Neural progenitor cell (in vitro differentiated cells): ENCODE measurements at regions not wholly inside any gene's neighbourhood (a gene's known extent, or its start where the extent isn't known, plus 50 kb on each side); places are given as distances from the start of the nearest gene placed in this dataset.
"Not testable (repeated sequence)": the region's sequence is repeated elsewhere in the genome, so short reads cannot be mapped to it uniquely, and the experiment has no call there.

Experiments
- DNase-seq: peaks from one replicate; pipeline ENCODE4 v3.0.0-alpha.2; 2016; ENCODE audit warnings: low spot score
- H2AFZ ChIP-seq: fragments of 200-600 bp; sonication (generic); replicated peaks from 2 replicates; pipeline ENCODE4 v1.6.1; 2016; ENCODE audit warnings: antibody characterized with exemption
- H3F3A ChIP-seq: fragments of 200-600 bp; sonication (generic); 2 replicates; pipeline ENCODE4 v1.6.1; 2016; ENCODE audit warnings: antibody characterized with exemption, low read depth
- H3K27ac ChIP-seq: fragments of 200-600 bp; sonication (generic); 2 replicates; pipeline ENCODE4 v1.5.1; 2016; ENCODE audit warnings: mild to moderate bottlenecking
- H3K27me3 ChIP-seq: fragments of 200-600 bp; sonication (generic); 2 replicates; pipeline ENCODE4 v1.6.1; 2016; ENCODE audit warnings: mild to moderate bottlenecking, moderate library complexity
- H3K36me3 ChIP-seq: fragments of 200-600 bp; sonication (generic); 2 replicates; pipeline ENCODE4 v1.5.1; 2016
- H3K4me1 ChIP-seq: fragments of 200-600 bp; sonication (generic); 2 replicates; pipeline ENCODE4 v1.6.1; 2016; ENCODE audit warnings: mixed run types
- H3K4me2 ChIP-seq: fragments of 200-600 bp; sonication (generic); 2 replicates; pipeline ENCODE4 v1.6.1; 2016
- H3K4me3 ChIP-seq: fragments of 200-600 bp; sonication (generic); 2 replicates; pipeline ENCODE4 v1.5.1; 2016
- H3K79me2 ChIP-seq: fragments of 200-600 bp; sonication (generic); 2 replicates; pipeline ENCODE4 v1.6.1; 2016; ENCODE audit warnings: low read depth
- H3K9ac ChIP-seq: fragments of 200-600 bp; sonication (generic); 2 replicates; pipeline ENCODE4 v1.6.1; 2016
- H3K9me3 ChIP-seq: fragments of 200-600 bp; sonication (generic); 2 replicates; pipeline ENCODE4 v1.5.1; 2016; ENCODE audit warnings: low read depth
- H4K20me1 ChIP-seq: fragments of 200-600 bp; sonication (generic); 2 replicates; pipeline ENCODE4 v1.6.1; 2016; ENCODE audit warnings: low read depth
- H3K27ac Mint-ChIP-seq: 3 replicates; pipeline ENCODE4 v1.8.0; 2021; ENCODE audit warnings: mixed read lengths
- H3K27me3 Mint-ChIP-seq: 2 replicates; pipeline ENCODE4 v1.8.0; 2022; ENCODE audit warnings: low read depth, mild to moderate bottlenecking, inconsistent platforms, moderate library complexity, mixed read lengths; ENCODE audit not compliant: insufficient read depth
- H3K36me3 Mint-ChIP-seq: 3 replicates; pipeline ENCODE4 v1.8.0; 2021; ENCODE audit warnings: mixed read lengths
- H3K4me1 Mint-ChIP-seq: 3 replicates; pipeline ENCODE4 v1.8.0; 2021; ENCODE audit warnings: mixed read lengths
- H3K4me3 Mint-ChIP-seq: 3 replicates; pipeline ENCODE4 v1.8.0; 2021; ENCODE audit warnings: mild to moderate bottlenecking, moderate library complexity, mixed read lengths
- H3K9me3 Mint-ChIP-seq: 3 replicates; pipeline ENCODE4 v1.8.0; 2020; ENCODE audit warnings: mixed read lengths
- EZH2 ChIP-seq: fragments of 200-600 bp; sonication (generic); IDR thresholded peaks from 2 replicates; pipeline ENCODE4 v1.6.1; 2017; ENCODE audit warnings: antibody characterized with exemption, mild to moderate bottlenecking, moderate library complexity
- EZH2phosphoT487 ChIP-seq: fragments of 200-600 bp; sonication (generic); IDR thresholded peaks from 2 replicates; pipeline ENCODE4 v1.6.1; 2017; ENCODE audit warnings: antibody characterized with exemption
- TF ChIP-seq, protein P1 (sequence below): fragments of 200-600 bp; sonication (generic); IDR thresholded peaks from 2 replicates; pipeline ENCODE4 v1.5.1; 2017; ENCODE audit warnings: antibody characterized with exemption, mild to moderate bottlenecking

DNA sequence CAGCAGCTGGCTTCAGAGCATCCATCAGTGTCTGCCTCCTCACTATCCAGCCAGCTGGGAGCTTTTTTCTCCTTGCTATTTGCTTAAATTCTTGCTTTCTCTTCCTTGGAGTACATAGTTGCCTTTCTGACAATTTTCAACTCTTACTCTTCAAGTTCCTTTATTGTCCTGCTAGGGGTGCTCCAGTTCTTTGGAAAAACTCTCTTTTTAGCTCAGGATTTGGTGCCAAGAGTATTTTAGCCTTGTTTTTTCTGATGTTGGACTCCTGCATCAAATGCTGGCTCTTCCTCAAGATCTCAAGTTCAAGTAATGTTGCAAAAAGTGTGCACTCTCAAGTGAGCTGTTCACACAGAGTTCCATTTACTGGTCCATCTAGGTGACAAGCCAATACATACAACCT is 126.4 kb downstream of the KDR start:
- no peaks in the 10 kb centered on the region for H4K20me1 ChIP-seq
- no peaks in the 10 kb centered on the region for H3K9me3 ChIP-seq
- Mint-ChIP-seq H3K27me3 (no peaks in the 10 kb centered on the region), H3K36me3 (no peaks in the 10 kb centered on the region), H3K4me1 (no peaks in the 10 kb centered on the region), H3K4me3 (no peak overlapping the region), H3K27ac (no peak overlapping the region), H3K9me3 (no peaks in the 10 kb centered on the region)
- H3K4me3 ChIP-seq, result no peak overlapping the region
- TF ChIP-seq EZH2phosphoT487, result no peak
- no peak for TF ChIP-seq EZH2
- TF ChIP-seq, protein P1, sequence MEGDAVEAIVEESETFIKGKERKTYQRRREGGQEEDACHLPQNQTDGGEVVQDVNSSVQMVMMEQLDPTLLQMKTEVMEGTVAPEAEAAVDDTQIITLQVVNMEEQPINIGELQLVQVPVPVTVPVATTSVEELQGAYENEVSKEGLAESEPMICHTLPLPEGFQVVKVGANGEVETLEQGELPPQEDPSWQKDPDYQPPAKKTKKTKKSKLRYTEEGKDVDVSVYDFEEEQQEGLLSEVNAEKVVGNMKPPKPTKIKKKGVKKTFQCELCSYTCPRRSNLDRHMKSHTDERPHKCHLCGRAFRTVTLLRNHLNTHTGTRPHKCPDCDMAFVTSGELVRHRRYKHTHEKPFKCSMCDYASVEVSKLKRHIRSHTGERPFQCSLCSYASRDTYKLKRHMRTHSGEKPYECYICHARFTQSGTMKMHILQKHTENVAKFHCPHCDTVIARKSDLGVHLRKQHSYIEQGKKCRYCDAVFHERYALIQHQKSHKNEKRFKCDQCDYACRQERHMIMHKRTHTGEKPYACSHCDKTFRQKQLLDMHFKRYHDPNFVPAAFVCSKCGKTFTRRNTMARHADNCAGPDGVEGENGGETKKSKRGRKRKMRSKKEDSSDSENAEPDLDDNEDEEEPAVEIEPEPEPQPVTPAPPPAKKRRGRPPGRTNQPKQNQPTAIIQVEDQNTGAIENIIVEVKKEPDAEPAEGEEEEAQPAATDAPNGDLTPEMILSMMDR, result peak; percentile 49
- H3K27me3 ChIP-seq, result no peaks in the 10 kb centered on the region
- H2AFZ ChIP-seq, result no peak overlapping the region
- no peaks in the 10 kb centered on the region for H3K79me2 ChIP-seq
- no peak overlapping the region for H3K4me2 ChIP-seq
- peak; percentile 24 for DNase-seq
- no peak overlapping the region for H3K9ac ChIP-seq
- H3F3A ChIP-seq, result no peaks in the 10 kb centered on the region
- no peak overlapping the region for H3K27ac ChIP-seq
- H3K36me3 ChIP-seq, result no peaks in the 10 kb centered on the region
- H3K4me1 ChIP-seq, result no peaks in the 10 kb centered on the region

DNA sequence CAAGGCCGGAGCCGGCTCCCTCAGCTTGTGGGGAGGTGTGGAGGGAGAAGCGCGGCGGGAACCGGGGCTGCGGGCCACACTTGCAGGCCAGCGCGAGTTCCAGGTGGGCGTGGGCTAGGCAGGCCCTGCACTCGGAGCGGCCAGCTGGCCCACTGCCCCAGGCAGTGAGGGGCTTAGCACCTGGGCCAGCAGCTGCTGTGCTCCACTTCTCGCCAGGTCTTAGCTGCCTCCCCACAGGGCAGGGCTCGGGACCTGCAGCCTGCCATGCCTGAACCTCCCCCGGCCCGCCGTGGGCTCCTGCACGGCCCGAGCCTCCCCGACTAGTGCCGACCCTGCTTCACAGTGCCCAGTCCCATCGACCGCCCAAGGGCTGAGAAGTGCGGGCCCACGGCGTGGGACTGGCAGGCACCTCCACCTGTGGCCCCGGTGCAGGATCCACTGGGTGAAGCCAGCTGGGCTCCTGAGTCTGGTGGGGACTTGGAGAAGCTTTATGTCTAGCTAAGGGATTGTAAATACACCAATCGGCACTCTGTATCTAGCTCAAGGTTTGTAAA is 131.8 kb downstream of the KDR start:
- H3K4me3 Mint-ChIP-seq, H3K9me3 ChIP-seq, H3K27ac ChIP-seq, H3K9me3 Mint-ChIP-seq, DNase-seq, H2AFZ ChIP-seq, H3K4me1 Mint-ChIP-seq, H3F3A ChIP-seq, H3K36me3 ChIP-seq, H3K4me1 ChIP-seq, H3K4me3 ChIP-seq, H3K9ac ChIP-seq, H3K4me2 ChIP-seq, H3K36me3 Mint-ChIP-seq, H4K20me1 ChIP-seq, H3K27ac Mint-ChIP-seq, H3K27me3 Mint-ChIP-seq, H3K79me2 ChIP-seq, H3K27me3 ChIP-seq: not testable (repeated sequence)

DNA sequence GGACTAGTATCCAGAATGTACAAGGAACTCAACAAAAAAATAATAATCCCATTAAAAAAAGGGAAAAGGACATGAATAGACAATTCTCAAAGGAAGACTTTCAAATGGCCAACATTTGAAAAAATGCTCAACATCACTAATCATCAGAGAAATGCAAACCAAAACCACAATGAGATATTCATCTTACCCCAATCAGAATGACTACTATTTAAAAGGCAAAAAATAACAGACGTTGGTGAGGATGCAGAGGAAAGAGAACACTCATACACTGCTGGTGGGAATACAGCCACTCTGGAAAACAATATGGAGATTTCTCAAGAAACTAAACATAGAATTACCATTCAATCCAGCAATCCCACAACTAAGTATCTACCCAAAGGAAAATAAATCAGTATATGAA is 133.1 kb downstream of the KDR start:
- Histone ChIP-seq H2AFZ (no peak overlapping the region), H3K4me3 (no peak overlapping the region), H3K9ac (no peak overlapping the region), H3K4me2 (no peak overlapping the region), H3F3A (no peaks in the 10 kb centered on the region), H3K27me3 (no peaks in the 10 kb centered on the region), H3K27ac (no peak overlapping the region), H3K36me3 (no peaks in the 10 kb centered on the region), H4K20me1 (no peaks in the 10 kb centered on the region), H3K79me2 (no peaks in the 10 kb centered on the region), H3K4me1 (no peaks in the 10 kb centered on the region), H3K9me3 (peaks cover 8% of the 10 kb centered on the region)
- no peaks in the 10 kb centered on the region for H3K27me3 Mint-ChIP-seq
- no peak overlapping the region for H3K4me3 Mint-ChIP-seq
- no peak overlapping the region for H3K27ac Mint-ChIP-seq
- H3K36me3 Mint-ChIP-seq, result no peaks in the 10 kb centered on the region
- no peak for DNase-seq
- no peaks in the 10 kb centered on the region for H3K4me1 Mint-ChIP-seq
- H3K9me3 Mint-ChIP-seq, result peaks cover 17% of the 10 kb centered on the region
- TF ChIP-seq EZH2, result no peak
- no peak for TF ChIP-seq EZH2phosphoT487

DNA sequence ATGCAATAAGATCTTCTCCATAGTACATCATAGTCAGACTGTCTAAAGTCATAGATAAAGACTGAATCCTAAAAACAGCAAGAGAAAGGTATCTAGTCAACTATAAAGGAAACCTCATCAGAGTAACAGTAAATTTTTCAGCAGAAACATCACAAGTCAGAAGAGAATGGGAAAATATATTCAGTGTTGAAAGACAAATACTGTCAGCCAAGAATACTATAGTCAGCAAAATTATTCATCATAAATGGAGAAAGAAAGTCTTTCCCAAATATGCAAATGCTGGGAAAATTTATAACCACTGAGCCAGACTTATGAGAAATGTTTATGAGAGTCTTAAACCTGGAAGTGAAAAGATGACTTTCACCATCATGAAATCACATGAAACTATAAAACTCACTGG is 136.7 kb downstream of the KDR start:
- H3K4me1 ChIP-seq, result peaks cover 8% of the 10 kb centered on the region
- H3K4me3 Mint-ChIP-seq, result no peak overlapping the region
- no peak overlapping the region for H3K4me2 ChIP-seq
- H3K36me3 ChIP-seq, result no peaks in the 10 kb centered on the region
- H3K27me3 ChIP-seq, result no peaks in the 10 kb centered on the region
- peaks cover 2% of the 10 kb centered on the region for H3K36me3 Mint-ChIP-seq
- no peak overlapping the region for H3K27ac ChIP-seq
- H3K9ac ChIP-seq, result no peak overlapping the region
- H3K9me3 ChIP-seq, result peaks cover 8% of the 10 kb centered on the region
- peaks cover 15% of the 10 kb centered on the region for H3F3A ChIP-seq
- H2AFZ ChIP-seq, result no peak overlapping the region
- TF ChIP-seq, protein P1, result no peak
- TF ChIP-seq EZH2 (no peak), EZH2phosphoT487 (no peak)
- no peak overlapping the region for H3K4me3 ChIP-seq
- no peak overlapping the region for H3K27ac Mint-ChIP-seq
- no peaks in the 10 kb centered on the region for H4K20me1 ChIP-seq
- no peak for DNase-seq
- peaks cover 27% of the 10 kb centered on the region for H3K9me3 Mint-ChIP-seq
- no peaks in the 10 kb centered on the region for H3K79me2 ChIP-seq
- H3K27me3 Mint-ChIP-seq, result peaks cover 2% of the 10 kb centered on the region
- peaks cover 4% of the 10 kb centered on the region for H3K4me1 Mint-ChIP-seq
